ENCODE measurements at regions not wholly inside any gene's neighbourhood (a gene's known extent, or its start where the extent isn't known, plus 50 kb on each side); places are given as distances from the start of the nearest gene placed in this dataset.

GRCh38 chr14:52202151-52202550 is 65.3 kb upstream of the PTGDR start:
- H3K4me3 ChIP-seq (ENCODE audit: low read depth, low read length), result no peak overlapping the region
- TF ChIP-seq CTCF (IDR thresholded peaks at IDR 0.05; ENCODE audit: low read depth, low read length), result no peak

DNA sequence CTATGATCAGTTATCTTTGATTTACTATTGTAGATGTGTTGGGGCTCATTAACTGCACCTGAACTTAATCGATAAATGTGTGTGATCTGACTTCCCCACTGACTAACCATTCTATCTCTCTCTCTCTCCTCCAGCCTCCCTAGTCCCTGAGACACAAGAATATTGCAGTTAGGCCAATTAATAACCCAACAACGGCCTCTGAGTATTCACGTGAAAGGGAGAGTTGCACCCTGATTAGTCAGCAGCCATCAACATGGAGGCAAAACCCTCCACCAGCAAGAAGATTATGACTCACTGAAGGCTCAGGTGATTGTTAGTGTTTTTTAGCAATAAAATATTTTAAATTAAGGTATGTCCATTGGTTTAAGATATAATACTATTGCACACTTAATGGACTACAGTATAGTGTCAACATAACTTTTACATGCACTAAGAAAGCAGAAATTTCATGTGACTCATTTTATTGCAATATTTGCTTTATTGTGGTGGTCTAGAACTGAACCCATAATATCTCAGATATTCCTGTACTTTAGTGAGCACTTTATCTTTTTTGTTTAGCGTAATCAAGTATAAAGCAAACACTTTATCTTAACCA is 77.1 kb upstream of the PTGDR start:
- TF ChIP-seq CTCF (IDR thresholded peaks at IDR 0.05; ENCODE audit: low read depth, low read length), result no peak
- no peak overlapping the region for H3K4me3 ChIP-seq (ENCODE audit: low read depth, low read length)

DNA sequence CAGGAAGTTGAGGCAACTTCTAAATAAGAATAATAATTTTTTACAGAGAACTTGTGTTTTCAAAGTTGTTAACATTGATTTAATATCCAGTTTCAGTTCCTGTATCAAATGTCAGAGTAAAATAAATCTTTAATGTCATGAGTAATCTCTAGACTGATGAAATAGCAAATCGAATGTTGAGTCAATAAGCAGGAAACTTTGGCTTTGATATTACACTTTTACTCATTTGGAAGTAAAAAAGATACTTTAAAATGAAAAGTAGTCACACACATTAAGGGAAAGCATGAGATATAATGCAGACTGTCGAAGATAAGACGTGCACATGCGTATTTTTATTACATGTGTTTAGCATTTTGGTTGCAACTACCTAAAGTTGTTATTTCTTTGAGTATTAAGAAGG is 78.2 kb upstream of the PTGDR start:
- TF ChIP-seq CTCF (IDR thresholded peaks at IDR 0.05; ENCODE audit: low read depth, low read length), result no peak
- H3K4me3 ChIP-seq (ENCODE audit: low read depth, low read length), result no peak overlapping the region

GRCh38 chr14:52188381-52188780 is 79.1 kb upstream of the PTGDR start:
- H3K4me3 ChIP-seq (ENCODE audit: low read depth, low read length), result no peak overlapping the region
- no peak for TF ChIP-seq CTCF (IDR thresholded peaks at IDR 0.05; ENCODE audit: low read depth, low read length)

GRCh38 chr14:52185178-52185577 is 82.3 kb upstream of the PTGDR start:
- TF ChIP-seq CTCF (IDR thresholded peaks at IDR 0.05; ENCODE audit: low read depth, low read length), result no peak
- H3K4me3 ChIP-seq (ENCODE audit: low read depth, low read length), result no peak overlapping the region

GRCh38 chr14:52182853-52183252 is 84.6 kb upstream of the PTGDR start:
- no peak overlapping the region for H3K4me3 ChIP-seq (ENCODE audit: low read depth, low read length)
- no peak for TF ChIP-seq CTCF (IDR thresholded peaks at IDR 0.05; ENCODE audit: low read depth, low read length)

DNA sequence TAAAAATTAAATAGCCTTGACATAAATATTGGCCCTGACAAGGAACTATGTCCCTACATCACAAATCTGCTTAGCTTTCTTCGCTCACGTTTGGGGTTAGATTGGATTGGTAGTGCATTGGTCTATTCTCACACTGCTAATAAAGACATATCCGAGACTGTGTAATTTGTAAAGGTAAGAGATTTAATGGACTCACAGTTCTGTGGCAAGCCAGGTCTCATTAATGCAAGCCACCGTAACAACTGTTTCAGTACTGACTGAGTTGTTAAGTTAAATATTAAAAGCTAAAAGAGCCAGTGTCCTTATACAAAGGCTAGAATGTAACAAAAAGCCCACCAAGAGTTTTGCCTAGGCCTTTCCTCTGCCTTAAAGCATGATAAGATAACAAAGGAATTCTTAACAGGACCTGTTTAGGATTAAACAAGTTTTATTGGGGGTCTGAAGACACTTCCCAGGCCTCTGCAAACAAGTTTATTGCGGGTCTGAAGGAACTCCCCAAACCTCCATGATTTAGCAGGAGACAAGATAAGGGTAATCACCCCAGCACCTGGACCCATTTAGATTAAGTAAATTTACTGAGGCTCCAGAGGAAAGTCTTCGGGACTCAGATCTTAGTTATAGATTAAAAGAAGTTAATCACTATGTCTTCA is 88.2 kb upstream of the PTGDR start:
- TF ChIP-seq CTCF (IDR thresholded peaks at IDR 0.05; ENCODE audit: low read depth, low read length), result no peak
- H3K4me3 ChIP-seq (ENCODE audit: low read depth, low read length), result no peak overlapping the region
